ENCODE measurements at regions not wholly inside any gene's neighbourhood (a gene's known extent, or its start where the extent isn't known, plus 50 kb on each side); places are given as distances from the start of the nearest gene placed in this dataset.

GRCh38 chr5:25552871-25553481, 908.2 kb upstream of the CDH10 start:
- TF ChIP-seq MAFK (IDR thresholded peaks at IDR 0.05; ENCODE audit: low read depth, low read length), result no peak
- TF ChIP-seq MAX (IDR thresholded peaks at IDR 0.05), result no peak
- no peak for TF ChIP-seq RAD21 (IDR thresholded peaks at IDR 0.05 in 1 of 2, conservative IDR thresholded peaks at IDR 0.05 in 1 of 2; ENCODE audit: low read depth in 2 of 2, low read length in 2 of 2)
- TF ChIP-seq CTCF (IDR thresholded peaks at IDR 0.05; ENCODE audit: control extremely low read depth in 1 of 3, insufficient read depth in 1 of 3, low read depth in 1 of 3, low read length in 3 of 3), result no peak
- no peak for TF ChIP-seq E2F6 (IDR thresholded peaks at IDR 0.05)
- no peak for TF ChIP-seq TCF12 (IDR thresholded peaks at IDR 0.05; ENCODE audit: low read depth, low read length)
- no peak for TF ChIP-seq BRCA1 (IDR thresholded peaks at IDR 0.05; ENCODE audit: low read depth, low read length)
- no peak for TF ChIP-seq POLR2A (IDR thresholded peaks at IDR 0.05; ENCODE audit: control extremely low read depth in 1 of 2, low read depth in 2 of 2, low read length in 2 of 2)
- TF ChIP-seq TAF1 (IDR thresholded peaks at IDR 0.05; ENCODE audit: low read depth, low read length), result no peak
- TF ChIP-seq YY1 (IDR thresholded peaks at IDR 0.05; ENCODE audit: low read depth, low read length), result no peak
- no peak for TF ChIP-seq PHF8 (conservative IDR thresholded peaks at IDR 0.05; ENCODE audit: low read depth, low read length)
- TF ChIP-seq EZH2 (IDR thresholded peaks at IDR 0.05; ENCODE audit: low read depth, low read length, severe bottlenecking), result no peak
- TF ChIP-seq RFX5 (IDR thresholded peaks at IDR 0.05; ENCODE audit: borderline replicate concordance, low read depth, low read length), result no peak

Measured in H1 (cell line).